Coronary artery (tissue), 2 donors: ENCODE measurements at regions not wholly inside any gene's neighbourhood (a gene's known extent, or its start where the extent isn't known, plus 50 kb on each side); places are given as distances from the start of the nearest gene placed in this dataset.

Source experiments
- DNase-seq: peaks from one replicate; pipeline ENCODE4 v3.0.0-alpha.2; 2017; ENCODE audit warnings: low spot score
- H3K27ac ChIP-seq, 2 donors: fragments of 200-600 bp; sonication (generic); one replicate each; pipeline ENCODE4 v1.5.1; 2016 to 2019
- H3K4me3 ChIP-seq: fragments of 200-600 bp; sonication (generic); 2 replicates; pipeline ENCODE4 v1.5.1; 2016; ENCODE audit warnings: mild to moderate bottlenecking, moderate library complexity
- CTCF ChIP-seq: fragments of 200-600 bp; sonication (generic); IDR thresholded peaks from one replicate; pipeline ENCODE4 v1.5.1; 2019; ENCODE audit warnings: antibody characterized with exemption

DNA sequence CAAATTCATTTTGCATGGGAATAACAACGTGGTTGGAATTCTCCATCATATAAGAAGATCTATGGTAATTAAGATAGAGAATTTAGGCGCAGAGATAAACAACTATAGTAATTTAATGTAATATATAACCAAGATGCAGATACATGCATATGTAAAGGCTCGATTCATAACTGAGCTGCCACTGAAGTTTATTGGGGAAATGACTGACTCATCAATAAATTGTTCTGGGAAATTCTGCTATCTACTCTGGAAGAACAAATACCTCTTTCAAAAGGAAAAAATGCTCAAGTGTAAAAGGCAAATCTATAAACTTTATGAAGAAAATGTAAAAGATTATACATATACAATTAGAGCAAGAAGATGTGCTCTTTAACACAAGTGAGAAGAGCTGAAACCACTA lies 596.4 kb downstream of the MMUT start:
- H3K4me3 ChIP-seq, result no peak overlapping the region
- H3K27ac ChIP-seq, result no peak overlapping the region
- no peak for TF ChIP-seq CTCF
- no peak for DNase-seq

DNA sequence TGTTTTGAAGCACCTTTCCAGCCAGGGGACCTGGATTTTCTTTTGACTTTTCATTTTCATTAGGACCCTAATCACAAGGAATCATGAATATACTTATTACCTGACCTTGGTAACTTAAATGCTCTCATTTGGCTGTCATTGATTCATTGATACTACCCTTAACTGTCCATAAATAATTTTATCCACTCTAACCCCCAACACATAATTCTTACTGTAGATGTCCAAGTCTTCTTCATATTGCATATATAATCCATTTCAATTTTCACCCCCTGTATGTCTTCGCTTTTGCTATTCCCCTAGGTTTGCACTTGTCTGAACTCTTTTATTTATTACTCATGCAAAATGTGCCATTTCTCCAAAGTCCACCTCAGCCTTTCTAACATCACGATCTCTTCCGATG lies 602.9 kb downstream of the MMUT start:
- H3K27ac ChIP-seq, result no peak overlapping the region
- TF ChIP-seq CTCF, result no peak
- DNase-seq, result no peak

DNA sequence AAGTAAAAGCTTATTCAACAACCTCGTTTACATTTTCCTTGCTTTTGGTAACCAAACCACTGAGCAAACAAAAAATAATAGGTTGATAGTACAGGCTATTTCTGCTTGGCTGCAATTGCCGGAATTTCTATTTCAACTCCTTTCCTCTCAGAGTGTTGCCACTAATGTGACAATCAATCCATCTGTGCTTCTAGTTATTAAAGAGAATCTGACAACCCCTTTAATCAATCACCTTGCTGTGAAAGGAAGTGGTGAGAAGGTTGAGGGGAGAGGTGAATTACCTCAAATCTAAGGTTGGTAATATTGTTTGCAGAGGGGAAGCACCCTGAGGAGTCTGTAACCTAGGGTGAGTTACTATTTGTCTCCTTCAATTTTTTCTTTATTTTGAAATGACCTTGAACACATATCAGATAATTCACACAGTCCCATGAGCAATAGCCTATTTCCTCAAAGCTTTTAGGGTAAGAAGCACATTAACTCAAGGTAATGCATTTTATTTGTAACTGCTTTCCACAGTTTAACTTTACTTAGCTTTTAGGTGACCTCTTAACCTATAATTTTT lies 603.4 kb downstream of the MMUT start:
- Histone ChIP-seq H3K4me3 (no peak overlapping the region), H3K27ac (no peak overlapping the region)
- DNase-seq, result no peak
- no peak for TF ChIP-seq CTCF

More for the DNA sequence above, 602.9 kb downstream of the MMUT start:
- no peak overlapping the region for H3K4me3 ChIP-seq

- no peak overlapping the region for H3K27ac ChIP-seq
- TF ChIP-seq CTCF, result no peak
- no peak overlapping the region for H3K4me3 ChIP-seq
- DNase-seq, result no peak
Measured at GRCh38 chr6:48845219-48845618, 617.8 kb downstream of the MMUT start.

DNA sequence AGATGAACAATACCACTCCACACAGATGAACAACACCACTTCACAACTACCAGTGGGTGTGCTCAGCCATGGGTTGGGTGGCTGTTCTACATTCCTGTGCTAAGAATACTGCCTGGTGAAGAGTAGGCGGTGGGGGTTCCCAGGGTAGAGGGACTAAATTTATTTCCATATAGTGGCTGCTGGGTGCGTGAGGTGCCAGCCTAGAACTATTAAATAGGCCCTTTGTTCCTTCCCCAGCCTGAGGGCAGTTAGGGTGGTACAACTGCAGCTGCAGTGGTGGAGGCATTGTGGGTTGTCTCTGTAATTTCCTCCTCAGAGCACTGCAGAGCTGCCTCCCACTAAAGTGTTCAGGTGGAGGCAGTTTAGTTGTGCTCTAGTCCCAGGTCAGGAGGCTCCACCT lies 618.4 kb downstream of the MMUT start:
- no peak for TF ChIP-seq CTCF
- DNase-seq, result no peak
- Histone ChIP-seq H3K27ac (no peak overlapping the region), H3K4me3 (no peak overlapping the region)

DNA sequence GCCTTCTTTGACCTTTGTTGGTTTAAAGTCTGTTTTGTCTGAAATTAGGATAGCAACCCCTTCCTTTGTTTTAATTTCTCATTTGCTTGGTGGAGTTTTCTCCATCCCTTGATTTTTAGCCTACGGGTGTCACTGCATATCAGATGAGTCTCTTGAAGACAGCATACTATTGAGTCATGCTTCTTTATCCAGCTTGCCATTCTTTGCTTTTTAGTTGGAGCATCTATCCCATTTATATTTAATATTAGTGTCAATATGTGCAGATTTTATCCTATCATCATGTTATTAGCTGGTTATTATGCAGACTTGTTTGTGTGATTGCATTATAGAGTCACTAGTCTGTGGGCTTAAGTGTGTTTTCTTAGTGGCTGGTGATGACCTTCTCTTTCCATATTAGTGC lies 622.2 kb downstream of the MMUT start:
- Histone ChIP-seq H3K4me3 (no peak overlapping the region), H3K27ac (no peak overlapping the region)
- no peak for DNase-seq
- TF ChIP-seq CTCF, result no peak

DNA sequence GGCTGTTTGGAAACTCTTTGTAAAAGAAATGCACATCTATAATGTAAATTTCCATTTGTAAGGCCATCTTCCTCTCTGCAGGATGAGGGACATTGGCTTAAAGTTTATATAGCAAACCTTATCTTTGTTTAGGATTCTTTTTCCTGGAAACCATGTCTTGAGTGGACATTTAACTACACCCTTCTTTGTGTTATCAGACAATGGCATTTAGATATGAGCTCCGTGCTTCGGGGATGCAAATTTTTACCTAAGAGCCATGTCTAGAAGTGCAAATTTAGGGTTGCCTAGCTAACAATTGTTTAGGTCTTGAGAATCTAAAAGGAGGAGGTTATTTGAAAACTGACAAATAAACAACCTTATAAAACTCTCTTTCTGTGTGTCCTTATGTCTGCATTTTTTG lies 623.8 kb downstream of the MMUT start:
- no peak for TF ChIP-seq CTCF
- H3K27ac ChIP-seq, result no peak overlapping the region
- DNase-seq, result no peak

More for the DNA sequence above, 623.8 kb downstream of the MMUT start:
- H3K4me3 ChIP-seq, result no peak overlapping the region
